ENCODE measurements at regions not wholly inside any gene's neighbourhood (a gene's known extent, or its start where the extent isn't known, plus 50 kb on each side); places are given as distances from the start of the nearest gene placed in this dataset.

- no peak for TF ChIP-seq CTCF (IDR thresholded peaks at IDR 0.05; ENCODE audit: low read depth, low read length)
- no peak for TF ChIP-seq EZH2phosphoT487 (IDR thresholded peaks at IDR 0.05; ENCODE audit: low read depth)
These were observed 100.7 kb upstream of the SLC38A4 start for GRCh38 chr12:46926526-46926925.
